Breast epithelium (tissue), 3 donors: ENCODE measurements at regions not wholly inside any gene's neighbourhood (a gene's known extent, or its start where the extent isn't known, plus 50 kb on each side); places are given as distances from the start of the nearest gene placed in this dataset.

Experiments used
- CTCF ChIP-seq, 3 donors: fragments of 450-650 bp; IDR thresholded peaks; one replicate each; pipeline ENCODE4 v1.5.1; 2016 to 2017; ENCODE audit warnings: antibody characterized with exemption in 3 of 3, mild to moderate bottlenecking in 3 of 3, moderate library complexity in 3 of 3
- POLR2A ChIP-seq: fragments of 450-650 bp; IDR thresholded peaks from one replicate; pipeline ENCODE4 v1.6.1; 2016; ENCODE audit warnings: antibody characterized with exemption, mild to moderate bottlenecking, moderate library complexity

- TF ChIP-seq POLR2A = no peak
- TF ChIP-seq CTCF (IDR thresholded peaks at IDR 0.05) = no peak
These were observed 303.1 kb downstream of the IRS2 start for GRCh38 chr13:109483284-109483683.
